GM10266 (cell line): ENCODE measurements at regions not wholly inside any gene's neighbourhood (a gene's known extent, or its start where the extent isn't known, plus 50 kb on each side); places are given as distances from the start of the nearest gene placed in this dataset.

Experiments
- DNase-seq: peaks from one replicate; pipeline ENCODE4 v3.0.0; 2012; ENCODE audit errors: extremely low spot score
- TF ChIP-seq, protein P1 (sequence below): IDR thresholded peaks from 2 replicates; pipeline ENCODE4 v1.5.1; 2012; ENCODE audit warnings: mild to moderate bottlenecking, low read depth; ENCODE audit not compliant: control insufficient read depth, insufficient read depth; ENCODE audit errors: missing control alignments

DNA sequence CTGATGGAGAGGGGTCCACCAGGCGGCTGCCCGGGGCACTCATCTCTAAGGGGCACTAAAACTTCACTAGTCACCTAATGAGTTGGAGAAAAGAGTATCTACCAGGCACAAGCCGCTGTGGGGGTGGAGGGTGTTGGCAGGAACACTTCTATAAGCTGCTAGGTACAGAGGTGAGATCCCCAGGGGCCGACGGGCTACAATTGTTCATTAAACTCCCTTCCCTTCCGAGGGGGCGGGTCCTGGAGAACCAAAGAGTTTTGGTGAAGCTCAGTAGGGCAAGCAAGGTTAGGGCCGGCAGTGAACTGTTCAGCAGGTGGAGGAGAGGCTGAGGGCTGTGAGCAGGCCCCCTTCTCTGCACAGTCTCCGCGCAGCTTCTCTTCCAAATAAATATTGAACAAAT, 78.7 kb upstream of the ARAP3 start:
- DNase-seq = no peak
- TF ChIP-seq, protein P1, sequence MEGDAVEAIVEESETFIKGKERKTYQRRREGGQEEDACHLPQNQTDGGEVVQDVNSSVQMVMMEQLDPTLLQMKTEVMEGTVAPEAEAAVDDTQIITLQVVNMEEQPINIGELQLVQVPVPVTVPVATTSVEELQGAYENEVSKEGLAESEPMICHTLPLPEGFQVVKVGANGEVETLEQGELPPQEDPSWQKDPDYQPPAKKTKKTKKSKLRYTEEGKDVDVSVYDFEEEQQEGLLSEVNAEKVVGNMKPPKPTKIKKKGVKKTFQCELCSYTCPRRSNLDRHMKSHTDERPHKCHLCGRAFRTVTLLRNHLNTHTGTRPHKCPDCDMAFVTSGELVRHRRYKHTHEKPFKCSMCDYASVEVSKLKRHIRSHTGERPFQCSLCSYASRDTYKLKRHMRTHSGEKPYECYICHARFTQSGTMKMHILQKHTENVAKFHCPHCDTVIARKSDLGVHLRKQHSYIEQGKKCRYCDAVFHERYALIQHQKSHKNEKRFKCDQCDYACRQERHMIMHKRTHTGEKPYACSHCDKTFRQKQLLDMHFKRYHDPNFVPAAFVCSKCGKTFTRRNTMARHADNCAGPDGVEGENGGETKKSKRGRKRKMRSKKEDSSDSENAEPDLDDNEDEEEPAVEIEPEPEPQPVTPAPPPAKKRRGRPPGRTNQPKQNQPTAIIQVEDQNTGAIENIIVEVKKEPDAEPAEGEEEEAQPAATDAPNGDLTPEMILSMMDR = no peak

DNA sequence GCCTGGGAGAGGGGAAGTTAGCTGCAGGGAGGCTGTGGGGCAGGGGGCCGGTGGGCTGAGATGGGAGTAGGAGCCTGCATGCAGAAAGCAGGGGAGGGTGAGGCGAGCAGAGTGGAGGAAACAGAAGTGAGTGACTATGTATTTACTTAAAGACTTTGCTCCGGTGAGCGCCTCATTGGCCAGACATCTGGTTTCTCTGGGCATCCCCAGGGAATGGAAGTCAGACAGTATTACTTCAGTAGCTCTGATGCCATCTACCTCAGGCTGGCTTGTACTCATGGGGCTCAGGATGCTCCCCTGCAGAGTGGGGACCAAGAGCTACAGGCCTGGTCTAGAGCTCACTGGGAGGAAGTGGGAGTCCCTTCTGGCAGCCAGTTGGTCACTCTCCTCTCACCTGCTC, 78.2 kb upstream of the ARAP3 start:
- TF ChIP-seq, protein P1 = no peak
- no peak for DNase-seq

DNA sequence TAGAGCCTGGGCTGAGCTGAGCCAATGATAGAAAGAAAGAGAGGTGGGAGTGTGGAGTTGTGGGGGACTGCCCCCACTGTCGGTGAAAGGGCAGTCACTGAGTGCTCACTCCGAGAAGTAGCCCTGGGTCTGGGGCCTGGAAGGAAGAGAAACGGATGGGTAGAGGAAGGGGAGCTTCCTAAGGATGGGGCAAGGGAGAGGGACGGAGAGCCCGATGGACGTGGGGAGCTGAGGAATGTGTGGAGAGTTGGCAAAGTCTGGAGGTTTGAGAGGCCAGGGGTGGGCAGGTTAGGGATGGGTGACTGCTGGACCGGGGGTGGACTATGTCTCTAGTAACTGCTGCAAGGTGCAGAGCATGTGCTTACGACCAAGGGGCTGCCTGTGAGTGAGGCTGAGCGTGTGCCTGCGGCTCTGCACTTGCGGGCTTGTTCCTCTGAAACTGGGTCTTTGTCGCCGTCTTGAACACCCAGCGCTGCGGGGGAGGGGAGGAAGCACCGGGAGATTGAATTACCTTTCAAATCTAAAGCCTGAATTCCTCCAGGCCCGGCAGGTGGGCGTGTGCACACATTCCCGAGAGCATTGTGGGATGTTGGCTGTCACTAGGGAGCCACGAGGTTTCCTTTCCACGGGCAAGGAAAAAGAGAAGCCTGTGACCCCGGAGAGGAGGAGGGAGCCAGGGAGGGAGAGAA, 76.4 kb upstream of the ARAP3 start:
- DNase-seq = no peak
- TF ChIP-seq, protein P1 = no peak

DNA sequence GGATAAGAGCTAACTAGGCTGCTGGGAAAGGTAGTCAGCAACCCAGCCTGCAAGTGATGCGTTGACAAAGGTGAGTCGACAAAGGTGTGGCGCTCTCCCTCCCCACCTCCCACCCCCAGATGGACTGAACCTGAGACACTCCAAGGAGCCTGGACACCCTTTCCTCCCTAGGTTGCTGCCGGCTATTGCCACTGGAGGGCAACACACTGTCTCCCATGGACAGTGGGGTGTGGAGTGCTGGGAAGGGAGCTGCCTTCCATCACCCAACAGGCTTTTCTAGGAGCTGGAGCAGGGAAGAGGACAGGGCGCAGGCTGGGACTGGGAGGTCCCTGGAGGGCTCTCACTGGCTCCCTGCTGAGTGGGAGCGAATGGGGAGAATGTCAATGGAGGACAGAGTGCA, 75.4 kb upstream of the ARAP3 start:
- TF ChIP-seq, protein P1 = no peak
- DNase-seq = no peak

DNA sequence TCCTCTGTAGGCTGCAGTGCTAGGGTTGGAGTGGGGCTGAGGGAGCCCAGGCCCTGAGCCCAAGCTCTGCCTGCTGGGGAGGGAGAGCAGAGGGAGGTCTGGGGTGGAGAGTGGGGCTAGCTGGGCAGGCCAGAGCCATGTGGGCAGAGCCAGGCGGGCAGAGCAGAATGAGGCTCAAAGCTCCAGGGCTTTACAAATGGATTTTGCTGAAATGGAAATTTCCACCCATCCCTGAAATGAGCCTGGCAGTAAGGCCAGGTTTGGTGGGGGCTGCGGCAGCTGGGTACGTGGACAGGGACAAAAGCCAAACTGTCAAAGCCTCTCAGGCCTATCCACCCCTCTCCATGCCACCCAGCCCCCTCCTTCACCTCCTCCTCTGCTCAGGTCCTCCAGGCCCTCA, 74.2 kb upstream of the ARAP3 start:
- no peak for DNase-seq
- TF ChIP-seq, protein P1 = no peak

DNA sequence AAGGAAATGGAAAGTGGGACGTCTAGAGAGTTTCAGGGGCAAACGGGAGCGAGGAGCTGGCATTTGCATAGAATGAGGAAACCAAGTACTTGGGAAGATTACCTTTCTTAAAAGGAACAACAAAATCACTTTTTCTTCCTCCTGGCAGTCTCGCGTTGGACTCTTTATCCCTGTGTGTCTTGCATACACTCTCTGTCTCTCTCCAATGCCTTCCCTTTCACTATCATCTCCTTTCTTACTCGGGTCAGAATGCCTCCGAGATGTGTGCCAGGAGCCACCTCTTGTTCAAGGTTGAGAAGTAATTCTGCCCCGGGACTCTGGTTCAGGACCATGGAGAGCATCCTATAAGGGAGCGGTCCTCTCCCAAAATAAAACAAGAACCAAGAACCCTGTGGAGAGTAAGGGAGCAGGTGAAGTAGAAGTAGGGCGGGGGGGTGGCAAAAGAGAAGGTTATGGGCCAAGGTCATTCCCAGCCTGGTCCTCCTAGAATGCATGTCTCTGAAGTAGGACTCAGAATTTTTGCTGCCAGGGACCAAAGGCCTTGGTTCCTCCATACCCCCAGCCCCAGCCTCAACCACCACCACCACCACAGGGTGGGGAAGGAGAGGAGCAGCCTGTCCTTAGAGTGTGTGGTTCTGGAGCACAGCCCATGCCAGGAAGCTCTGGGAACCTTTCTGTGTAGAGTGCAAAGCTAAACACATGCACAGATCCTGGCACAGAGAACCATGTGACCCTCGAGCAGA, 72.1 kb upstream of the ARAP3 start:
- TF ChIP-seq, protein P1 = no peak
- peak; percentile 52 for DNase-seq
